22Rv1 (cell line): ENCODE measurements at regions not wholly inside any gene's neighbourhood (a gene's known extent, or its start where the extent isn't known, plus 50 kb on each side); places are given as distances from the start of the nearest gene placed in this dataset.

ENCODE experiments used
- H3K27ac ChIP-seq: fragments of 450-650 bp; 2 replicates; pipeline ENCODE4 v1.5.1; 2017
- ZFX ChIP-seq: fragments of 450-650 bp; IDR thresholded peaks from 2 replicates; pipeline ENCODE4 v1.6.1; 2017; ENCODE audit warnings: antibody characterized with exemption, borderline replicate concordance
- TF ChIP-seq, protein P1 (sequence below): fragments of 450-650 bp; IDR thresholded peaks from 2 replicates; pipeline ENCODE4 v1.5.1; 2017; ENCODE audit warnings: mild to moderate bottlenecking

DNA sequence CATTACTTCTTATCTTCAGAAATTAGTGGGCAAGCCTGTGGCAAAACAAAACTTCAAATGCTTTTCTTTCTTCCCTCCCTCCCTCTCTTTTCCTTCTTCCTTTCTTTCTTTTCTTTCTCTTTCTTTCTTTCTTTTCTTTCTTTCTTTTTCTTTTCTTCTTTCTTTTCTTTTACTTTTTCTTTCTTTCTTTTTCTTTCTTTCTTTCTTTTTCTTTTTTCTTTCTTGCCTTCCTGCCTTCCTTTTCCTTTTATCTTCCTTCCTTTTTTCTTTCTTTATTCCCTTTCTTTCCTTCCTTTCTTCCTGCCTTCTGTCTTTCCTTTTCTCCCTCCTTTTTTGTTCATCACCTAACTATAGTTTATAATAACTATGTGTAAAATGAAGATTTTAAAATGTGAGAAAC, 295.1 kb downstream of the SMOC2 start:
- no peak overlapping the region for H3K27ac ChIP-seq
- TF ChIP-seq, protein P1, sequence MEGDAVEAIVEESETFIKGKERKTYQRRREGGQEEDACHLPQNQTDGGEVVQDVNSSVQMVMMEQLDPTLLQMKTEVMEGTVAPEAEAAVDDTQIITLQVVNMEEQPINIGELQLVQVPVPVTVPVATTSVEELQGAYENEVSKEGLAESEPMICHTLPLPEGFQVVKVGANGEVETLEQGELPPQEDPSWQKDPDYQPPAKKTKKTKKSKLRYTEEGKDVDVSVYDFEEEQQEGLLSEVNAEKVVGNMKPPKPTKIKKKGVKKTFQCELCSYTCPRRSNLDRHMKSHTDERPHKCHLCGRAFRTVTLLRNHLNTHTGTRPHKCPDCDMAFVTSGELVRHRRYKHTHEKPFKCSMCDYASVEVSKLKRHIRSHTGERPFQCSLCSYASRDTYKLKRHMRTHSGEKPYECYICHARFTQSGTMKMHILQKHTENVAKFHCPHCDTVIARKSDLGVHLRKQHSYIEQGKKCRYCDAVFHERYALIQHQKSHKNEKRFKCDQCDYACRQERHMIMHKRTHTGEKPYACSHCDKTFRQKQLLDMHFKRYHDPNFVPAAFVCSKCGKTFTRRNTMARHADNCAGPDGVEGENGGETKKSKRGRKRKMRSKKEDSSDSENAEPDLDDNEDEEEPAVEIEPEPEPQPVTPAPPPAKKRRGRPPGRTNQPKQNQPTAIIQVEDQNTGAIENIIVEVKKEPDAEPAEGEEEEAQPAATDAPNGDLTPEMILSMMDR = no peak
- no peak for TF ChIP-seq ZFX

DNA sequence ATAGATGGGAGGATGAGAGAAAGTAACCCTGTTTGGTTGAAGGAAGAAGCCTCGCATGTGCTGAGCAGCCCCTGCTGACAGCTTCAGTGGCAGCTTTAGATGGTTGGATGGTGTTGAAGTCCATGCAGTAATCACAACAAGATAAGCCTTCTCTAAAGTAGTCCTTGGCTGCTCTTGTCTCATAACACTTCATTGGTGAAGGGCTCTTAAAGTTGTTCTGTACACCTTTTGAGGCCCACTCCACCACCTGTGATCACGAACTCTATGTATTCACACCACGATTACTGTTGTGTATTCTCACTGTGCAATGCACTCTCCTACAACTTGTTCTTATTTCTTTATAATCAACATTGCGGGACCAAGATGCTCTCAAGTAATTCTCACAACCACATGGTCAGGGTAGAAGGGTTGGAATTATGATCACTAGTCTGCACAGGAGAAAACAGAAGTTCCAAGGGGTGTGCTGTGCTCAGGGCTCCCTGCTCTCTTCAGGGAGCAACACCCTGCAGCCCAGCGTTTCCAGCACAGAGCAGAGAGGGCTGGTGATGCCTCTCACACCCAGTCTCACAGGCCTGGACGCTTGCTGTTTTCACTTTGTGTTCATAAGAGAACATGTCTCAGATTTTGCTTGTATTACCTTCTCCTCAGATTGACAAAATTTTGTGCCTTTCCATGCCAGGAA, 294.4 kb downstream of the SMOC2 start:
- TF ChIP-seq, protein P1 = no peak
- H3K27ac ChIP-seq = no peak overlapping the region

- TF ChIP-seq, protein P1 = no peak
- no peak for TF ChIP-seq ZFX
- no peak overlapping the region for H3K27ac ChIP-seq
Observed at GRCh38 chr6:168734523-168734922, 293.5 kb downstream of the SMOC2 start.

- H3K27ac ChIP-seq = no peak overlapping the region
- TF ChIP-seq, protein P1 = no peak
- no peak for TF ChIP-seq ZFX
Observed at GRCh38 chr6:168732676-168733075, 291.7 kb downstream of the SMOC2 start.

DNA sequence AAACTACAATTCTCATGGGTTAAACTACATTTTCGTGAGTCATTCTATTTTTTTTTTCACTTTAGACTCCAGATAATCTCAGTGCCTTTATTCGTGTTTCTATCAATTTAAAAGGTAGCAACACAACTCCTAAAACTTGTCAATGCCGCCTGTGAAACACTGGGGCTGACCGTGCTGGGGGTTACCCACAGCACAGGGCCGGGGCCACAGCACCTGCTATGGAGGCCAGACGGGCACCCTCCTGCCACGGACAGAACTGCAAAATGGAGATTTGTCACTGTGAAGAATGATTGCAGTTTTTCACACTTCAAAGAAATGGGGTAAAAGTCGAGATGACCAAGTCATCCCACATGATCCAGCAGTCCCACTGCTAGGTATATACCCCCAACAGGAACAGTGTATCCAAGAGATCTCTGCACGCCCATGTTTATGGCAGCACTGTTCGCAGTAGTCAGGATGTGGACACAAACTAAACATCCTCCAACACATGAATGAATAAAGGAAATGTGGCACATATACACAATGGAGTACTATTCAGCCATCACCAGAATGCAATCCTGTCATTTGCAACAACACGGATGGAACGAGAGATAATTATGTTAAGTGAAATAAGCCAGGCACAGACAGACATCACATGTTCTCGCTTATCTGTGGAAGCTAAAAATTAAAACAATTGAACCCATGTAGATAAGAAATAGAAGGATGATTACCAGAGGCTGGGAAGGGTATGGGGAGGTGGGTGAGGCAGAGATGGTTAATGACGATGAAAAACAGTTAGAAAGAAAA, 290.1 kb downstream of the SMOC2 start:
- TF ChIP-seq, protein P1 = no peak
- TF ChIP-seq ZFX = no peak
- no peak overlapping the region for H3K27ac ChIP-seq

DNA sequence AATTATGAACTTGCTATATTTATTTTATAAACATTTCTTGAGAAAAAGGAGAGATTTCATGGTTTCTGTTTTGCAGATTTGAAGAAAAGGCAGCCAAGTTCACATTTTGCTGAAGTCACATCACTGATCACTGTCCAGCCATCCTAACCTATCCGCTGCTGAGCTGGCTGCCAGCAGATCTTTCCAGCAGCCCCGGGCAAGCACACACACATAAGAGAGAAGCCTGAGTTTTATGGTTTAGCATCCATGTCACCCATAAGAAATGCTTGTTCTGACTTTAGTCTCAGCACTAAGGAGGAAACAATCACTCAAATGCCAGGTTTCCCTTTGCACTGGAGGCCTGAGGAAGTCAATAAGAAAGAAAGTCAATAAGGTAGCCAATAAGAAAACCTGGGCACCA, 287.1 kb downstream of the SMOC2 start:
- TF ChIP-seq ZFX = no peak
- TF ChIP-seq, protein P1 = no peak
- no peak overlapping the region for H3K27ac ChIP-seq

DNA sequence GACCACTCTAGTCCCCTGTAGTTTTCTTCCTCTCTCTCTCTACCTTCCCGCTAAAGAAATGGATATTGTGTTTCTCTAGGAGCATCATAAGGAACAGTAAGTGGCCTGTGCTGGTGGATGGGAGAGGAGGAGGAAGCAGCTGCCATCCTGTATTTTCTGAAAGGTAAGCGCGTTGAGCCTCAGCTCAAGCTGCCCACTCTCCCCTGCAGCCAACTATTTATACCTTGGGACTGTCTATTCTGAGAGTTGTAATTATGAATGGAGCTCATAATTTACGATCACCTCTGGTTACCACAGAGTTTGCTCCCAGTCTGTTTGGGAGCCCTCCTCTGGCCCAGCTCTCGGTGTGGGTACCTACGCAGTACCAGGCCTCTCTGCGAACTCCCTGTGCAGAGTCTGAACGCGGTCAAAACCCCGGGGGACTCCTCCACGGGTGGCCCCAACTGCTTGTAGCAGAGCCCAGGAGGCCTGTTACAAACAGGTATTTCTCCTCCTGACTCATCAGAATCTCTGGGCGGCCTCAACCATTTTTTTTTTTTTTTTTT, 285.4 kb downstream of the SMOC2 start:
- no peak for TF ChIP-seq ZFX
- TF ChIP-seq, protein P1 = no peak
- no peak overlapping the region for H3K27ac ChIP-seq
